ENCODE measurements at regions not wholly inside any gene's neighbourhood (a gene's known extent, or its start where the extent isn't known, plus 50 kb on each side); places are given as distances from the start of the nearest gene placed in this dataset.

- TF ChIP-seq EZH2 (IDR thresholded peaks at IDR 0.05; ENCODE audit: insufficient read depth, low read length) (no peak), CTCF (IDR thresholded peaks at IDR 0.05; ENCODE audit: insufficient read depth, low read depth, low read length) (no peak)
Observed at GRCh38 chr3:192080336-192080735, 619.4 kb downstream of the PYDC2 start.
